Kidney epithelial cell (primary cell): ENCODE measurements at regions not wholly inside any gene's neighbourhood (a gene's known extent, or its start where the extent isn't known, plus 50 kb on each side); places are given as distances from the start of the nearest gene placed in this dataset.

Experiments
- DNase-seq: peaks from one replicate; pipeline ENCODE4 v3.0.0-alpha.2; 2010; ENCODE audit warnings: low read depth
- H3K27me3 ChIP-seq: 2 replicates; pipeline ENCODE4 v1.6.0; 2011; ENCODE audit warnings: low read length; ENCODE audit not compliant: control insufficient read depth, insufficient read depth
- H3K36me3 ChIP-seq: 2 replicates; pipeline ENCODE4 v1.5.1; 2011; ENCODE audit warnings: low read length; ENCODE audit not compliant: control insufficient read depth, insufficient read depth
- H3K4me3 ChIP-seq: 2 replicates; pipeline ENCODE4 v1.5.1; 2011; ENCODE audit warnings: low read depth, mild to moderate bottlenecking, control low read depth, low read length
- TF ChIP-seq, protein P1 (sequence below): IDR thresholded peaks from 2 replicates; pipeline ENCODE4 v1.5.1; 2011; ENCODE audit warnings: mild to moderate bottlenecking, moderate library complexity, low read length, control low read depth, inconsistent platforms; ENCODE audit not compliant: insufficient read depth, poor library complexity, severe bottlenecking

- TF ChIP-seq, protein P1, sequence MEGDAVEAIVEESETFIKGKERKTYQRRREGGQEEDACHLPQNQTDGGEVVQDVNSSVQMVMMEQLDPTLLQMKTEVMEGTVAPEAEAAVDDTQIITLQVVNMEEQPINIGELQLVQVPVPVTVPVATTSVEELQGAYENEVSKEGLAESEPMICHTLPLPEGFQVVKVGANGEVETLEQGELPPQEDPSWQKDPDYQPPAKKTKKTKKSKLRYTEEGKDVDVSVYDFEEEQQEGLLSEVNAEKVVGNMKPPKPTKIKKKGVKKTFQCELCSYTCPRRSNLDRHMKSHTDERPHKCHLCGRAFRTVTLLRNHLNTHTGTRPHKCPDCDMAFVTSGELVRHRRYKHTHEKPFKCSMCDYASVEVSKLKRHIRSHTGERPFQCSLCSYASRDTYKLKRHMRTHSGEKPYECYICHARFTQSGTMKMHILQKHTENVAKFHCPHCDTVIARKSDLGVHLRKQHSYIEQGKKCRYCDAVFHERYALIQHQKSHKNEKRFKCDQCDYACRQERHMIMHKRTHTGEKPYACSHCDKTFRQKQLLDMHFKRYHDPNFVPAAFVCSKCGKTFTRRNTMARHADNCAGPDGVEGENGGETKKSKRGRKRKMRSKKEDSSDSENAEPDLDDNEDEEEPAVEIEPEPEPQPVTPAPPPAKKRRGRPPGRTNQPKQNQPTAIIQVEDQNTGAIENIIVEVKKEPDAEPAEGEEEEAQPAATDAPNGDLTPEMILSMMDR: no peak
- Histone ChIP-seq H3K36me3 (no peaks in the 10 kb centered on the region), H3K27me3 (peaks cover 31% of the 10 kb centered on the region), H3K4me3 (no peak overlapping the region)
- DNase-seq: no peak
Observed at GRCh38 chr5:176738637-176739250, 71.6 kb upstream of the UNC5A start.

- no peak for DNase-seq
- Histone ChIP-seq H3K4me3 (no peak overlapping the region), H3K27me3 (peaks cover 38% of the 10 kb centered on the region), H3K36me3 (no peaks in the 10 kb centered on the region)
- TF ChIP-seq, protein P1: no peak
Observed at GRCh38 chr5:176739461-176740051, 70.8 kb upstream of the UNC5A start.

- Histone ChIP-seq H3K4me3 (no peak overlapping the region), H3K27me3 (peaks cover 35% of the 10 kb centered on the region), H3K36me3 (no peaks in the 10 kb centered on the region)
- DNase-seq: no peak
- TF ChIP-seq, protein P1: no peak
Observed at GRCh38 chr5:176740131-176740701, 70.1 kb upstream of the UNC5A start.

DNA sequence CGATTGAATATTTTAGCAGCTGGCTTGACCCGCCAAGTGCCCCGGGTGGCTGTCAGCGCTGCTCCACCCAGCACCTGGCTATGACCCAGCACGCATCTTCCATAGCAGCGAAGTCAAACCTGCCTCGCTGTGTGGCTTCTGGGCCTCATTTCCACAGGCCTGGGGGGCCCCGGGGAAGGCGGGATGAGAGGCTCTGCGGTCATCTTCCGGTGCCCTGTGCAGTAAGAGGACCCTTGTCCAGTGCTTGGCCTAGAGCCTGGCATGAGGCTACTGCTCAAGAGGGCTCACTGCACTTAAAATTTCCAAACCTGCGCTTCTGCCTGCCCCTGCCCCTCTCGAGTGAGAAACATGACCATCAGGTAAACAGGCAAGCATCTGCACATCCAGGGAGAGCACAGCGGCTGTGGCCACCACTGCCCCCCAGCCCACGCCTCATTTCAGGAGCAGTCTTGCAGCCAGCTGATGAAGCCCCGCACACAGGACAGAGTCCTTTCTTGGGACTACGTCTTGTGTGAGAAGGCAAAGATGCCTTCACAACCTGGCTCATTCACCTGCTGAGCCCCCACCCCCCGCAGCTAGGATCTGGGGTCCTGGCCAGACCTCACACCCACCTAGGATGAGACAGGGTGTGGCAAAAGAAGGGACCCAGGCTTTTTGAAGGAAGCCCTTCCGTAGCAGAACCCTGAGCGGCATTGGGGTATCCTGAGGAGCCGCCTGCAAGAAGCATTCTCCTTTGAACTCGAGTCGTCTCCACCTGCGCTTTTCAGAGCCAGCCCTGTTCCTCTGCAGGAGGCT lies 69.5 kb upstream of the UNC5A start:
- Histone ChIP-seq H3K36me3 (no peaks in the 10 kb centered on the region), H3K27me3 (peaks cover 38% of the 10 kb centered on the region), H3K4me3 (no peak overlapping the region)
- no peak for DNase-seq
- TF ChIP-seq, protein P1: no peak

GRCh38 chr5:176741561-176742211 lies 68.7 kb upstream of the UNC5A start:
- peaks cover 44% of the 10 kb centered on the region for H3K27me3 ChIP-seq
- DNase-seq: no peak
- no peaks in the 10 kb centered on the region for H3K36me3 ChIP-seq
- TF ChIP-seq, protein P1: no peak
- no peak overlapping the region for H3K4me3 ChIP-seq
